ENCODE measurements at regions not wholly inside any gene's neighbourhood (a gene's known extent, or its start where the extent isn't known, plus 50 kb on each side); places are given as distances from the start of the nearest gene placed in this dataset.

- Histone ChIP-seq H3K4me2 (ENCODE audit: low read depth, low read length) (no peak overlapping the region), H3K79me2 (ENCODE audit: insufficient read depth, low read length) (no peaks in the 10 kb centered on the region), H3K27me3 (ENCODE audit: control insufficient read depth in 1 of 2, insufficient read depth in 2 of 2, low read length in 2 of 2) (no peaks in the 10 kb centered on the region), H3K4me3 (replicated peaks in 1 of 3; ENCODE audit: insufficient read depth in 1 of 3, low read depth in 2 of 3, low read length in 3 of 3) (no peak overlapping the region), H3K9ac (ENCODE audit: insufficient read depth, low read depth, low read length) (no peak overlapping the region), H2AFZ (ENCODE audit: low read length) (no peak overlapping the region), H3K4me1 (ENCODE audit: insufficient read depth, low read length) (peaks cover 73% of the 10 kb centered on the region), H3K9me3 (ENCODE audit: low read length) (no peaks in the 10 kb centered on the region), H4K20me1 (ENCODE audit: insufficient read depth, low read length) (no peaks in the 10 kb centered on the region), H3K36me3 (replicated peaks in 1 of 2; ENCODE audit: control insufficient read depth in 1 of 2, insufficient read depth in 2 of 2, low read length in 2 of 2) (no peaks in the 10 kb centered on the region), H3K27ac (ENCODE audit: extremely low read length, insufficient read depth, low read length) (no peak overlapping the region)
- in situ Hi-C loops (cut with HindIII; ENCODE audit: extremely low pct_ligation_motif_present, low pct_unique_long_range_greater_than_20kb) (no loop called here), intact Hi-C loops (cut with micrococcal nuclease; ENCODE audit: unreplicated experiment) (no loop called here)
- no TSS peak for BruUV-seq (replicated peaks)
- TF ChIP-seq ZNF296 (CRISPR knock-in tag; conservative IDR thresholded peaks at IDR 0.05) (no peak), CREM (IDR thresholded peaks at IDR 0.05) (no peak), CREM (CRISPR knock-in tag; IDR thresholded peaks at IDR 0.05) (no peak), ZNF260 (CRISPR knock-in tag; IDR thresholded peaks at IDR 0.05; ENCODE audit: borderline replicate concordance, low read depth) (no peak), DMTF1 (CRISPR knock-in tag; IDR thresholded peaks at IDR 0.05) (no peak), ZBTB1 (CRISPR knock-in tag; IDR thresholded peaks at IDR 0.05; ENCODE audit: borderline replicate concordance) (no peak), ZNF850 (CRISPR knock-in tag; conservative IDR thresholded peaks at IDR 0.05) (no peak), ZNF484 (CRISPR knock-in tag; IDR thresholded peaks at IDR 0.05; ENCODE audit: borderline replicate concordance, low read depth) (no peak), POLR2AphosphoS5 (IDR thresholded peaks at IDR 0.05; ENCODE audit: low read depth, low read length) (no peak), WIZ (CRISPR knock-in tag; IDR thresholded peaks at IDR 0.05) (no peak), FOXO4 (CRISPR knock-in tag; conservative IDR thresholded peaks at IDR 0.05) (no peak), GABPB1 (CRISPR knock-in tag; IDR thresholded peaks at IDR 0.05) (no peak), ZNF574 (CRISPR knock-in tag; IDR thresholded peaks at IDR 0.05) (no peak), ASH2L (IDR thresholded peaks at IDR 0.05; ENCODE audit: insufficient read length, low read depth, low read length) (no peak), ZC3H4 (CRISPR knock-in tag; IDR thresholded peaks at IDR 0.05; ENCODE audit: borderline replicate concordance) (no peak), SUZ12 (IDR thresholded peaks at IDR 0.05; ENCODE audit: low read depth, low read length) (no peak), ZSCAN9 (CRISPR knock-in tag; IDR thresholded peaks at IDR 0.05; ENCODE audit: borderline replicate concordance) (no peak), MEIS1 (CRISPR knock-in tag; IDR thresholded peaks at IDR 0.05; ENCODE audit: borderline replicate concordance) (no peak)
- CTCF ChIA-PET (ENCODE audit: low intra/inter-chr PET ratio, low total read pairs): no interaction called here
- no peak for FAIRE-seq
- POLR2A ChIA-PET: no interaction called here
- DNase-seq (ENCODE audit: low spot score): no peak
- no peak for ATAC-seq
- WGBS (ENCODE audit: low lambda C conversion rate): 96% methylated on average over 4 of the region's 4 CpGs
These were observed 58.9 kb upstream of the PALMD start for GRCh38 chr1:99587008-99587407.
